ENCODE measurements at regions not wholly inside any gene's neighbourhood (a gene's known extent, or its start where the extent isn't known, plus 50 kb on each side); places are given as distances from the start of the nearest gene placed in this dataset.

GRCh38 chrX:40960041-40960440 is 125.2 kb upstream of the USP9X start:
- H3K14ac ChIP-seq (ENCODE audit: insufficient read depth, low read length) = no peak overlapping the region
- H3K4me1 Mint-ChIP-seq = peaks cover 0 to 2% of the 10 kb centered on the region in 2 experiments; a peak in 1 of 4 replicates
- no peak overlapping the region for H3K4ac ChIP-seq (ENCODE audit: low read depth, low read length)
- no peak overlapping the region for H3K4me3 Mint-ChIP-seq
- H2AK5ac ChIP-seq (ENCODE audit: insufficient read length, low read length) = no peak overlapping the region
- H3K27ac Mint-ChIP-seq = no peak overlapping the region
- no peak overlapping the region for H3K27ac ChIP-seq (ENCODE audit: insufficient read length, low read depth, low read length)
- H3K4me1 ChIP-seq (ENCODE audit: insufficient read depth, low read length) = no peaks in the 10 kb centered on the region
- H3K56ac ChIP-seq (ENCODE audit: insufficient read length, low read depth, low read length) = no peak overlapping the region
- no peak overlapping the region for H3K18ac ChIP-seq (ENCODE audit: insufficient read length, low read depth, low read length)
- H3K23ac ChIP-seq (ENCODE audit: insufficient read length, low read depth, low read length) = no peak overlapping the region
- H3K9ac ChIP-seq (ENCODE audit: extremely low read depth, insufficient read length, low read length) = no peak overlapping the region
- H3K79me1 ChIP-seq (ENCODE audit: insufficient read depth, low read depth, low read length, poor library complexity, severe bottlenecking) = no peaks in the 10 kb centered on the region
- H3K9me3 Mint-ChIP-seq = peaks cover 54 to 65% of the 10 kb centered on the region in 2 experiments
- no peak overlapping the region for H2BK5ac ChIP-seq (ENCODE audit: insufficient read length, low read length)
- no peak overlapping the region for H4K8ac ChIP-seq (replicated peaks; ENCODE audit: insufficient read length, low read depth, low read length)
- no peak for DNase-seq
- H3T11ph ChIP-seq (ENCODE audit: low read length) = no peak overlapping the region
- H4K91ac ChIP-seq (ENCODE audit: insufficient read length, low read depth, low read length) = no peak overlapping the region
- no peaks in the 10 kb centered on the region for H3K27me3 Mint-ChIP-seq (ENCODE audit: low read depth)
- no peak overlapping the region for H2AFZ ChIP-seq (ENCODE audit: low read length)
- H2BK15ac ChIP-seq (ENCODE audit: low read depth, low read length) = no peak overlapping the region
- no peak overlapping the region for H2BK120ac ChIP-seq (ENCODE audit: low read depth, low read length, poor library complexity, severe bottlenecking)
- H4K5ac ChIP-seq (ENCODE audit: insufficient read length, low read depth, low read length) = no peak overlapping the region
- no peaks in the 10 kb centered on the region for H3K9me3 ChIP-seq (ENCODE audit: control insufficient read depth, low read depth, low read length)
- H3K4me2 ChIP-seq (ENCODE audit: insufficient read depth, insufficient read length, low read length) = no peak overlapping the region
- H3K36me3 Mint-ChIP-seq (ENCODE audit: insufficient read depth in 1 of 3, low read depth in 3 of 3) = peaks cover 6 to 28% (median 19%) of the 10 kb centered on the region in 3 experiments; a peak in 6 of 7 replicates
- no CpG with 5 or more reads among the region's 4 CpGs for WGBS (ENCODE audit: extremely low coverage, insufficient read length, low lambda C conversion rate)
- no peak for TF ChIP-seq CTCF (conservative IDR thresholded peaks at IDR 0.05)
- H2BK12ac ChIP-seq (ENCODE audit: insufficient read length, low read depth, low read length) = no peak overlapping the region
- no peaks in the 10 kb centered on the region for H3K27me3 ChIP-seq (ENCODE audit: insufficient read depth, low read length)
- H3K79me2 ChIP-seq (ENCODE audit: insufficient read depth, low read length) = no peaks in the 10 kb centered on the region
- H2BK20ac ChIP-seq (ENCODE audit: low read depth, low read length, poor library complexity, severe bottlenecking) = no peak overlapping the region
- H3K23me2 ChIP-seq (ENCODE audit: insufficient read length, low read depth, low read length, poor library complexity, severe bottlenecking) = no peaks in the 10 kb centered on the region
- no peaks in the 10 kb centered on the region for H4K20me1 ChIP-seq (ENCODE audit: control insufficient read depth, insufficient read depth, insufficient read length)
